IMR-90 (cell line): ENCODE measurements at regions not wholly inside any gene's neighbourhood (a gene's known extent, or its start where the extent isn't known, plus 50 kb on each side); places are given as distances from the start of the nearest gene placed in this dataset.

Experiments
- ATAC-seq: fragments of 200-7000 bp; cut with Tn5 transposase; 2 replicates; pipeline ENCODE4 v1.9.1; 2020; ENCODE audit warnings: low read depth, mild to moderate bottlenecking, moderate library complexity
- BruUV-seq: library from RNA; stranded (reverse); fragments of 400-500 nt; replicated peaks from 2 replicates; lab custom pipeline; 2021; lab: Mats Ljungman, UMichigan
- CTCF ChIA-PET: fragments of 300-600 bp; formaldehyde crosslinking; extraction: SDS; loops from one replicate; lab custom pipeline; 2021; ENCODE audit warnings: antibody characterized with exemption; lab: Yijun Ruan, JAX
- POLR2A ChIA-PET: fragments of 300-600 bp; sonication (Branson Sonifier 250); formaldehyde crosslinking; loops from one replicate; lab custom pipeline; 2022; ENCODE audit warnings: antibody characterized with exemption; ENCODE audit not compliant: unreplicated experiment; lab: Charles Lee
- DNase-seq: peaks from one replicate; pipeline ENCODE4 v3.0.0; 2013
- H2AFZ ChIP-seq: replicated peaks from 2 replicates; pipeline ENCODE3; 2013; ENCODE audit warnings: low read length, mild to moderate bottlenecking; ENCODE audit not compliant: poor library complexity
- H2AK5ac ChIP-seq: 2 replicates; pipeline ENCODE4 v1.6.1; 2013; ENCODE audit warnings: low read depth, low read length, inconsistent platforms
- H2AK9ac ChIP-seq: replicated peaks from 2 replicates; pipeline ENCODE3; 2013; ENCODE audit warnings: mild to moderate bottlenecking, low read depth, low read length, moderate library complexity; ENCODE audit not compliant: poor library complexity
- H2BK120ac ChIP-seq: 2 replicates; pipeline ENCODE4 v1.6.1; 2013; ENCODE audit warnings: low read depth, low read length, inconsistent platforms
- H2BK15ac ChIP-seq: 3 replicates; pipeline ENCODE4 v1.6.1; 2013; ENCODE audit warnings: low read depth, low read length, inconsistent platforms
- H2BK20ac ChIP-seq: 2 replicates; pipeline ENCODE4 v1.6.1; 2013; ENCODE audit warnings: low read depth, mild to moderate bottlenecking, inconsistent platforms, low read length, moderate library complexity
- H2BK5ac ChIP-seq: 2 replicates; pipeline ENCODE4 v1.6.1; 2013; ENCODE audit warnings: mild to moderate bottlenecking, low read depth, low read length, inconsistent platforms; ENCODE audit not compliant: poor library complexity, severe bottlenecking
- H3K14ac ChIP-seq: replicated peaks from 2 replicates; pipeline ENCODE4 v1.6.1; 2013; ENCODE audit warnings: low read depth, low read length, inconsistent platforms
- H3K18ac ChIP-seq: 2 replicates; pipeline ENCODE4 v1.6.1; 2013; ENCODE audit warnings: low read depth, low read length, control low read depth
- H3K23ac ChIP-seq: 2 replicates; pipeline ENCODE4 v1.6.1; 2013; ENCODE audit warnings: low read depth, low read length, inconsistent platforms
- H3K27ac ChIP-seq: 2 replicates; pipeline ENCODE4 v1.5.1; 2013; ENCODE audit warnings: mild to moderate bottlenecking, control low read depth, low read length; ENCODE audit not compliant: insufficient read depth
- H3K27me3 ChIP-seq: 2 replicates; pipeline ENCODE4 v1.6.1; 2013; ENCODE audit warnings: low read length; ENCODE audit not compliant: control insufficient read depth, insufficient read depth
- H3K36me3 ChIP-seq: 2 replicates; pipeline ENCODE4 v1.6.1; 2013; ENCODE audit warnings: low read length, mixed read lengths; ENCODE audit not compliant: control insufficient read depth, insufficient read depth
- H3K4ac ChIP-seq: 2 replicates; pipeline ENCODE4 v1.6.1; 2013; ENCODE audit warnings: low read depth, low read length, inconsistent platforms
- H3K4me1 ChIP-seq: 2 replicates; pipeline ENCODE4 v1.6.1; 2013; ENCODE audit warnings: low read length, mixed read lengths; ENCODE audit not compliant: control insufficient read depth, insufficient read depth
- H3K4me2 ChIP-seq: 2 replicates; pipeline ENCODE4 v1.6.1; 2013; ENCODE audit warnings: low read depth, mild to moderate bottlenecking, control low read depth, low read length, moderate library complexity
- H3K4me3 ChIP-seq: 2 replicates; pipeline ENCODE4 v1.5.1; 2013; ENCODE audit warnings: low read depth, mild to moderate bottlenecking, control low read depth, low read length, moderate library complexity; ENCODE audit not compliant: insufficient read depth
- H3K56ac ChIP-seq: 2 replicates; pipeline ENCODE4 v1.6.1; 2013; ENCODE audit warnings: low read length, inconsistent platforms; ENCODE audit not compliant: insufficient read depth; ENCODE audit errors: extremely low read depth
- H3K79me1 ChIP-seq, 2 experiments: 2 replicates each; pipeline ENCODE4 v1.6.1; 2013; ENCODE audit warnings: low read length in 2 of 2, inconsistent platforms in 1 of 2, low read depth in 1 of 2
- H3K9ac ChIP-seq: 2 replicates; pipeline ENCODE4 v1.6.1; 2013; ENCODE audit warnings: low read depth, low read length, control low read depth
- H3K9me1 ChIP-seq: 2 replicates; pipeline ENCODE4 v1.6.1; 2013; ENCODE audit warnings: low read length, inconsistent platforms; ENCODE audit not compliant: insufficient read depth
- H3K9me3 ChIP-seq: 2 replicates; pipeline ENCODE4 v1.6.1; 2013; ENCODE audit warnings: low read length; ENCODE audit not compliant: control insufficient read depth, insufficient read depth
- H4K20me1 ChIP-seq: 2 replicates; pipeline ENCODE4 v1.6.1; 2013; ENCODE audit warnings: low read length, inconsistent platforms; ENCODE audit not compliant: insufficient read depth
- H4K5ac ChIP-seq: 2 replicates; pipeline ENCODE4 v1.6.1; 2013; ENCODE audit warnings: mild to moderate bottlenecking, low read depth, low read length, control low read depth
- H4K8ac ChIP-seq, 2 experiments: 2 replicates each; pipeline ENCODE4 v1.6.1; 2013; ENCODE audit warnings: low read depth in 2 of 2, low read length in 2 of 2, control low read depth in 1 of 2, inconsistent platforms in 1 of 2
- H4K91ac ChIP-seq: 2 replicates; pipeline ENCODE4 v1.6.1; 2013; ENCODE audit warnings: low read depth, low read length, inconsistent platforms; ENCODE audit not compliant: insufficient read depth
- RCOR1 ChIP-seq: IDR thresholded peaks from 2 replicates; pipeline ENCODE4 v1.6.1; 2012; ENCODE audit warnings: mild to moderate bottlenecking, low read length, improper control_type of control experiment; ENCODE audit not compliant: insufficient replicate concordance
- WGBS, 2 experiments: methylation state at CpG; one replicate each; pipeline versions ENCODE4 v1.1.5 to v1.1.7; 2013; ENCODE audit warnings: missing lambda C conversion rate in 2 of 2; ENCODE audit not compliant: insufficient read length in 1 of 2; ENCODE audit errors: extremely low coverage in 2 of 2; 5-methylcytosine and 5-hydroxymethylcytosine counted together
- dilution Hi-C: fragments of 300-500 bp; cut with HindIII; formaldehyde crosslinking; loops from one replicate; pipeline ENCODE4 v1.14.3; 2018; ENCODE audit warnings: low sequenced_read_pairs; ENCODE audit not compliant: unreplicated experiment
- in situ Hi-C: fragments of 300-500 bp; cut with MboI; formaldehyde crosslinking; loops from 3 replicates; pipeline ENCODE4 v1.14.3; 2019; ENCODE audit warnings: low sequenced_read_pairs, inconsistent platforms, mixed read lengths
- intact Hi-C: fragments of 100-400 bp; cut with micrococcal nuclease; formaldehyde crosslinking; loops from 2 replicates; pipeline ENCODE4 v1.10.0; 2022
- TF ChIP-seq, protein P1 (sequence below): fragments of 150-350 bp; IDR thresholded peaks from 2 replicates; pipeline ENCODE4 v1.6.1; 2017; ENCODE audit warnings: mild to moderate bottlenecking, antibody characterized with exemption, low read length, low read depth

GRCh38 chr14:39668449-39668848, 236.2 kb upstream of the FBXO33 start:
- Histone ChIP-seq H4K8ac (no peak overlapping the region), H3K18ac (no peak overlapping the region), H3K56ac (no peak overlapping the region), H4K91ac (no peak overlapping the region), H4K5ac (no peak overlapping the region), H2AK9ac (no peak overlapping the region), H3K36me3 (no peaks in the 10 kb centered on the region), H3K9ac (no peak overlapping the region), H2BK15ac (no peak overlapping the region), H2BK5ac (no peak overlapping the region), H3K9me3 (peaks cover 8% of the 10 kb centered on the region), H3K4me3 (no peak overlapping the region), H3K27me3 (no peaks in the 10 kb centered on the region), H3K4ac (no peak overlapping the region), H3K14ac (no peak overlapping the region), H3K9me1 (no peaks in the 10 kb centered on the region), H3K23ac (no peak overlapping the region), H4K20me1 (no peaks in the 10 kb centered on the region), H3K27ac (no peak overlapping the region), H2AFZ (no peak overlapping the region), H2AK5ac (no peak overlapping the region), H3K4me1 (no peaks in the 10 kb centered on the region), H2BK20ac (no peak overlapping the region), H3K4me2 (no peak overlapping the region), H2BK120ac (no peak overlapping the region), H3K79me1 (no peaks in the 10 kb centered on the region)
- CTCF ChIA-PET = no interaction called here
- BruUV-seq = no TSS peak
- intact Hi-C loops = no loop called here
- in situ Hi-C loops = no loop called here
- DNase-seq (no peak), ATAC-seq (no peak)
- TF ChIP-seq RCOR1 = no peak
- TF ChIP-seq, protein P1, sequence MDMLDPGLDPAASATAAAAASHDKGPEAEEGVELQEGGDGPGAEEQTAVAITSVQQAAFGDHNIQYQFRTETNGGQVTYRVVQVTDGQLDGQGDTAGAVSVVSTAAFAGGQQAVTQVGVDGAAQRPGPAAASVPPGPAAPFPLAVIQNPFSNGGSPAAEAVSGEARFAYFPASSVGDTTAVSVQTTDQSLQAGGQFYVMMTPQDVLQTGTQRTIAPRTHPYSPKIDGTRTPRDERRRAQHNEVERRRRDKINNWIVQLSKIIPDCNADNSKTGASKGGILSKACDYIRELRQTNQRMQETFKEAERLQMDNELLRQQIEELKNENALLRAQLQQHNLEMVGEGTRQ = no peak
- POLR2A ChIA-PET = no interaction called here
- 20% methylated on average over 1 of the region's 1 CpG; no CpG with 5 or more reads in 1 of the 2 experiments for WGBS, 2 experiments
- dilution Hi-C loops = no loop called here
